NCI-H748 (cell line): ENCODE measurements at regions not wholly inside any gene's neighbourhood (a gene's known extent, or its start where the extent isn't known, plus 50 kb on each side); places are given as distances from the start of the nearest gene placed in this dataset.

ENCODE experiments used
- DNase-seq: peaks from one replicate; lab custom pipeline; 2025; ENCODE audit not compliant: unreplicated experiment; lab: John Stamatoyannopoulos, UW

DNA sequence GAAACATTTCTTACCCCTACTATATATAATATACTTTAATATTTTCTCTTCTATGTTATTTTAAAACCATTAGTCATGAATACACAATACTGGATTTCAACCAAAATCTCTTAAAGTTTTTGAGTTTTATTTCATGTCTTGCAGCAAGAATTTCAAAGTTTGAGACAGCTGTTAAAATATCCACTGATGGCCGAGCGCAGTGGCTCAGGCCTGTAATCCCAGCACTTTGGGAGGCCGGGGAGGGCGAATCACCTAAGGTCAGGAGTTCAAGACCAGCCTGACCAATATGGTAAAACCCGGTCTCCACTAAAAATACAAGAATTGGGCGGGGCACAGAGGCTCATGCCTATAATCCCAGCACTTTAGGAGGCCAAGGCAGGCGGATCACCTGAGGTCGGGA, 59.7 kb upstream of the DAPK1 start:
- no peak for DNase-seq

DNA sequence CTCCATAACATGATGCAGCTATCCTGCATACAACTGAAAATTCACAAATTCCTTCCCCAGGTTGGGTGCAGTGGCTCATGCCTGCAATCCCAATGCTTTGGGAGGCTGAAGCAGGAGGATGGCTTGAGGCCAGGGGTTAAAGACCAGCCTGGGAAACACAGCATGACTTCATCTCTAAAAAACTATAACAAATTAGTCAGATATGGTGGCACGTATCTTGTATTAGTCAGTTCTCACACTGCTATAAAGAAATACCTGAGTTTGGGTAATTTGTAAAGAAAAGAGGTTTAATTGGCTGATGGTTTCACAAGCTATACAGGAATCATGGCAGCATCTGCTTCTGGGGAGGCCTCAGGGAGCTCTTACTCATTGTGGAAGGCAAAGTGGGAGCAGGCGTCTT, 56.4 kb upstream of the DAPK1 start:
- no peak for DNase-seq

DNA sequence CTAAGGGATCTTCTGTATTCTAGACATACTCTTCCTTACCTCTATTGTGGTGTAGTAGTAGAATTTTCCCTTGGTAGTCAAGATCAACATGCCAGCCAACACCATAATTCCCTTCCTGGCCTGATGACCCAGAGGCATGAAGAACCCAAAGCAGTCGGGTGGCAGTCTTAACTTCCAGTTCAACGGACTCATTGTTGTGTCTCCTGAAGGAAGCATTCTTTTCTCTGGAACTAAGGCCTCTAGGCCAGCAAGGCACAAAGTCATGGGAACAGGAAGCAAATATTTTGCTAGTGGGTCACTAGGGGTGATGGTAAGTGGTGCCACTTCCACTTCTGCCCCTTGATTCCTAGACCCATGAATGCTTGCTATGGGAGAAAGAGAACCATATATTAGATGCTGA, 55.2 kb upstream of the DAPK1 start:
- no peak for DNase-seq

DNA sequence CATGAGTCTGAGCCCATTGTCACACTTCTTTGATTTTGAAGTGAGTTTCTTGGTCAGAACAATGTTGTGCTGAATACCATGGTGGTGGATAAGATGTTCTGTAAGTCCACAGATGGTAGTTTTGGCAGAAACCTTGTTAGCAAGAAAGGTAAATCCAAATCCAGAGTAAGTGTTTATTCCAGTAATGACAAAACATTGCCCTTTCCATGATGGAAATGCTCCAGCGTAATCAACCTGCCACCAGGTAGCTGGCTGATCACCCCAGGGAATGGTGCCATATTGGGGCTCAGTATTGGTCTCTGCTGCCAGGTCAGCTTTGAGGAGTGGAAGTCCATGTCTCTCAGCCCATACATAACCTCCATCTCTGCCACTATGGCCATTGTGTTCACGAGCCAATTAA, 54.7 kb upstream of the DAPK1 start:
- no peak for DNase-seq

- no peak for DNase-seq
Measured at GRCh38 chr9:87443461-87443860, 54.2 kb upstream of the DAPK1 start.

DNA sequence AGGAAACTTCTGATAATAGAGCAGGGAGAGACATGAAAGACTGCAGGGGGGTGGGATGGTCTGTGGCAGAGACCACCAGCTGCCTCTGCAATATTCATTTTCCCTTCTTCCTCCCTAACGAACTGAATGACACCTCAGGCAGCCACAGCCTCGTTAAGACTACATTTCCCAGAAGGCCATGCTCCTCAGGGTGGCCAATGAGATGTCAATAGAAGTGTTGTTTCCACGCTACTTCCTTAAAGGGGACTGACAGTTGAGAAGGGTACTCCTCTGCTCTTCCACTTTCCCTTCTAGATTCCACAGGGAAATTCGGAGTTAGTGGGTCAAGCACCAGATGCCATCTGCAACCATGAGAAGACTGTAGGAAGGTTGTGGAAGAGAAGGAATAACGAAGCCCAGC, 52.0 kb upstream of the DAPK1 start:
- no peak for DNase-seq

GRCh38 chr9:87446527-87446926, 51.1 kb upstream of the DAPK1 start:
- no peak for DNase-seq

DNA sequence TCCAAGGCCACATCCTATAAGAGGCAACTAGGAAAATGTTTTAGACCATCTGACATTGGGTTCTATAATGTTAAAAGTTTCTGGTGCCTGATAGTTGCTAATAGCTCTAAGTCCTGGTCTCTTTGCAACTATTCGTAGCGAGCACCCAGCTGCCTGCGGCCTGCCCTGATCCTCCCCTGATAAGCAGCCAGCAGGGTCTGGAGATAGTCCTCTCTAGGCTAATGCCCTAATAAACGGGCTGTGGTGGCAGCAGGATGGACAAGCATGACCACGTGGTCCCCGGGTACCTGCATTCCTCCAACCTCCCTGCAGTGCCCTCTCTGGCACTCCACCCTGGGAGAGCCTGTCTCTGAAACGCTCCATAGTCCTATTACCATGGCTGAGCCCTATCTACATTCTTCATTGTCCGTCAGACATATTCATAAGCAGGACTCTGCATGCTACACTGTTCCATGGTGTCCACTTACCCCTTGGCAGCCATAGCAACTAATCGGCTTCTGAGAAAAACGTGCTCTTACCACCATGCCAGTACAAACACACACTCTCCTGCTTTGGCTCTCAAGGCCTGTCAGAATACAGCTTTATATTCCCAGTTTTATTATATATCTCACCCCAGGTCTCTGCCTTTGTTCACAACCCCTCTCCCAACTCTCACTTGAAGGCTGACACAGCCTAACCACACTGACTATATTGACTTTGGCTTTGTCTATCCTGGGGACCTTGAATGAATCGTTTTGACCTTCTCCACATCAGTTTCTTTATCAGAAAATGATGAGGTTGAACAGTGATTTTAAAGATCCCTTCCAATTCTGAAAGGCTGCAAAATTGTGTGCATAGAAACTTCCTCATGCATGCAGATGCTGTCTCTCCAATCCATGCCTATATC, 49.9 kb upstream of the DAPK1 start:
- DNase-seq = peak; percentile 69
